ENCODE measurements at regions not wholly inside any gene's neighbourhood (a gene's known extent, or its start where the extent isn't known, plus 50 kb on each side); places are given as distances from the start of the nearest gene placed in this dataset.

DNA sequence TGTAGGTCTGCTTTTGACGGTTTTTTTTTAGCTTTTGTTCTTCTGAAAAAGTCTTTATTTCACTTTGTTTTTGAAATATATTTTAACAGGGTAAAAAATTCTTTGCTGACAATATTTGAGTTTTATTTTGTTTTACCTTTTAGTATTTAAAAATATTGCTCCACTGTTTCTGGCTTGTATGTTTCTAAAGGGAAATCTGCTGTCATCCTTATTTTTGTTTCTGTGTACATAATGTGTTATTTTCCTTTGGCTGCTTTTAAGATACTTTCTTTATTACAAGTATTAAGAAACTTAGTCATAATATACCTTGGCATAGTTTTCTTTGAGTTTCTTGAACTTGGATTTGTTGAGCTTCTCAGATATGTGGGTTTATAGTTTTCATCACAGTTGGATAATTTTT is 88.6 kb upstream of the SPACA1 start:
- no peaks in the 10 kb centered on the region for H3K9me3 ChIP-seq
- H3K4me3 ChIP-seq (ENCODE audit: low read depth in 1 of 2, low read length in 1 of 2) = no peak overlapping the region
- H3K36me3 ChIP-seq = no peaks in the 10 kb centered on the region
- TF ChIP-seq, protein P1, sequence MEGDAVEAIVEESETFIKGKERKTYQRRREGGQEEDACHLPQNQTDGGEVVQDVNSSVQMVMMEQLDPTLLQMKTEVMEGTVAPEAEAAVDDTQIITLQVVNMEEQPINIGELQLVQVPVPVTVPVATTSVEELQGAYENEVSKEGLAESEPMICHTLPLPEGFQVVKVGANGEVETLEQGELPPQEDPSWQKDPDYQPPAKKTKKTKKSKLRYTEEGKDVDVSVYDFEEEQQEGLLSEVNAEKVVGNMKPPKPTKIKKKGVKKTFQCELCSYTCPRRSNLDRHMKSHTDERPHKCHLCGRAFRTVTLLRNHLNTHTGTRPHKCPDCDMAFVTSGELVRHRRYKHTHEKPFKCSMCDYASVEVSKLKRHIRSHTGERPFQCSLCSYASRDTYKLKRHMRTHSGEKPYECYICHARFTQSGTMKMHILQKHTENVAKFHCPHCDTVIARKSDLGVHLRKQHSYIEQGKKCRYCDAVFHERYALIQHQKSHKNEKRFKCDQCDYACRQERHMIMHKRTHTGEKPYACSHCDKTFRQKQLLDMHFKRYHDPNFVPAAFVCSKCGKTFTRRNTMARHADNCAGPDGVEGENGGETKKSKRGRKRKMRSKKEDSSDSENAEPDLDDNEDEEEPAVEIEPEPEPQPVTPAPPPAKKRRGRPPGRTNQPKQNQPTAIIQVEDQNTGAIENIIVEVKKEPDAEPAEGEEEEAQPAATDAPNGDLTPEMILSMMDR (IDR thresholded peaks at IDR 0.05) = no peak
- no peak overlapping the region for H3K27ac ChIP-seq
- no peaks in the 10 kb centered on the region for H3K4me1 ChIP-seq (ENCODE audit: control insufficient read depth in 1 of 2, insufficient read depth in 1 of 2, low read depth in 1 of 2, low read length in 1 of 2)
- peaks cover 24% of the 10 kb centered on the region for H3K27me3 ChIP-seq

DNA sequence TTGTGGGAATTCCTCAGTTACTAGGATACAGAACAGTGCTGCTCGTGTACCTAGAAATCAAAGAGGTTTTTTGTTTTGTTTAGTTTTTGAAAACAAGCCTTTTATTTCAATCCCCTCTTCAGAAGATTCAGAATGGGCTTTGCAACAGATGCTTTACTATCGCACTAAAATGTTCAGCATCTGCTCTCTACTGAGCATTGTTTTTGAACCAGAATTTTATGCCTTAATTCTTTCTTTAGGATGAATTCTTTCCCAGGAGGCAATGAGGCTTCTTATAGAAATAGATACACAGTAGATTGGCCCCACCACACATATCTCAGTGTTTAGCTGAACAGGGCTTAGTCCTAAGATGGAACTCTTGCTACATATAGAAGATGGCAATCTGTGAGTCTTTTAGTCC is 95.9 kb upstream of the SPACA1 start:
- Histone ChIP-seq H3K9me3 (no peaks in the 10 kb centered on the region), H3K27ac (no peak overlapping the region), H3K4me1 (ENCODE audit: control insufficient read depth in 1 of 2, insufficient read depth in 1 of 2, low read depth in 1 of 2, low read length in 1 of 2) (no peaks in the 10 kb centered on the region), H3K36me3 (no peaks in the 10 kb centered on the region), H3K4me3 (ENCODE audit: low read depth in 1 of 2, low read length in 1 of 2) (no peak overlapping the region), H3K27me3 (peaks cover 27% of the 10 kb centered on the region)
- TF ChIP-seq, protein P1 (IDR thresholded peaks at IDR 0.05) = no peak

DNA sequence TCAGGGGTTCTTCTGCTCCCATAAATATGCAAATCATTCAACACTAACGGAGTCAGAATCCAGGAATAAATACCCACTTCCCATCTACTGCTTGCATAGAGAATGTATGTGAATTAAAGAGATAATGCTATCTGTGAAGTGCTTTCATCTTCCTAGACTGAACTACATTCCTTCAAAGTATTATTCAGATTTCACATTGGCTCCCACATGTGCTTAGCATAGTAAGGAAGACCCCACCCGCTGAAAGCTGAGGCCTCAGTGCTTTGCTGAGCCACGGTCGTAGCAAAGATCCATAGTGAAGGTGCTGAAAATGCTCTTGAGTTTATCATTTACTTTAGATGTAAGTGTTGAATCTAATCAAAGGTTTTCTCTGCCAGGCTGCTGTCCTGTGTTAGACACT is 97.0 kb upstream of the SPACA1 start:
- Histone ChIP-seq H3K36me3 (no peaks in the 10 kb centered on the region), H3K4me1 (ENCODE audit: control insufficient read depth in 1 of 2, insufficient read depth in 1 of 2, low read depth in 1 of 2, low read length in 1 of 2) (no peaks in the 10 kb centered on the region), H3K27me3 (peaks cover 30% of the 10 kb centered on the region), H3K4me3 (ENCODE audit: low read depth in 1 of 2, low read length in 1 of 2) (no peak overlapping the region), H3K27ac (no peak overlapping the region), H3K9me3 (no peaks in the 10 kb centered on the region)
- TF ChIP-seq, protein P1 (IDR thresholded peaks at IDR 0.05) = no peak

DNA sequence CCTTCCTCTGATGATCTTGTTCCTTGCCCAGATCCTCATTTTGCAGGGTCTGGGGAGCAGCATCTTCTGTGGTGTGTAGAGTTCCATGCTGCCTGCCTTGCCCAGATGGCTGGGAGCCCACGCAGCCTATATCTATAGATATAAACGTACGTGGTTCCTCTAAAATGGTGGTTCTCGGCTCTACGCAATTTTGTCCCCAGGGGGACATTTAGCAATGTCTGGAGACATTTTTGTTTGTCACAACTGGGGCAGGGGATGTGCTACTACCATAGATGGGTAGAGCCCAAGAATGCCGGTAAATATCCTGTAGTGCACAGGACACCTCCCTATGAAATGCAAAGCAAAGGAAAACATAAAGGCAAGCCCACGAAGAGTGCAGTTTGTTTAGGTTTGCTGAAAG is 98.4 kb upstream of the SPACA1 start:
- peaks cover 31% of the 10 kb centered on the region for H3K27me3 ChIP-seq
- no peak overlapping the region for H3K4me3 ChIP-seq (ENCODE audit: low read depth in 1 of 2, low read length in 1 of 2)
- H3K9me3 ChIP-seq = no peaks in the 10 kb centered on the region
- H3K27ac ChIP-seq = no peak overlapping the region
- no peaks in the 10 kb centered on the region for H3K36me3 ChIP-seq
- no peaks in the 10 kb centered on the region for H3K4me1 ChIP-seq (ENCODE audit: control insufficient read depth in 1 of 2, insufficient read depth in 1 of 2, low read depth in 1 of 2, low read length in 1 of 2)
- TF ChIP-seq, protein P1 (IDR thresholded peaks at IDR 0.05) = no peak

DNA sequence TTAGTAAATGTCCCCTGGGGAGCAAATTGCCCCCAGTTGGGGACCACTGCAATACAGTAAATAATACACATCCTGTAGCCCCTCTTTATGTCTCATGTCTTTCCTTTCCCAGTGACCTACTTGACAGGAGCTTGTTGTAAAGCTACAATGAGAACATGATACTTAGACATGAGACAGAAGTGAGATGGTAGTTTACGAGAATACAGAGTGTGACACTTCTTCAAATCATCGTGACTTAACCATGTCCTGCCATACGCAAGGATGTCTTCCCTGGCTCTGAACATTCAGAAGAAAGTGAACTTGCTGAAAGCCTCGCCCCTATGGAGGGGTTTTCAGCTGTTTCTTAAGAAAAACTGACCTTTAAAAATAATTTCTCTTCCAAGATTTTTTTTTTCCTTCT is 101.0 kb upstream of the SPACA1 start:
- TF ChIP-seq, protein P1 (IDR thresholded peaks at IDR 0.05) = no peak
- Histone ChIP-seq H3K27ac (no peak overlapping the region), H3K9me3 (no peaks in the 10 kb centered on the region), H3K36me3 (no peaks in the 10 kb centered on the region), H3K4me1 (ENCODE audit: control insufficient read depth in 1 of 2, insufficient read depth in 1 of 2, low read depth in 1 of 2, low read length in 1 of 2) (no peaks in the 10 kb centered on the region), H3K4me3 (ENCODE audit: low read depth in 1 of 2, low read length in 1 of 2) (no peak overlapping the region), H3K27me3 (peaks cover 54% of the 10 kb centered on the region)

DNA sequence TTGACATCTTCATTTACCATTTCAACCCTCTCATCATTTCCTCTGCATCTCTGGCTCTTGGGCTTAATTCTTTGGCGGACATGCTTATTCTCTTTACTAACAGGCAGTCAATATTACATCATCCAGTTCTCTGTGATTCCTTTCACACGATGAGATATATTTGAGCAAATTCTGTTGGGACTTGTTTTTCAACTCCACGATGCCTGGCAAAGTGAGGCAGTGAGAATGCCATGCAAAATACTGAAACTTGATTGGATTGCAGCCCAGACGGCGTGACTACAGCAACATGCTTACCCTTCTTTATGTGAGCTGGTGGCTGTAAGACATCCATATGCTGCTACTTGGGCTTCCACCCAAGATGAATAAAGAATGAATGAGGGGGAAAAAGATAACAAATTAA is 101.7 kb upstream of the SPACA1 start:
- TF ChIP-seq, protein P1 (IDR thresholded peaks at IDR 0.05) = no peak
- H3K4me1 ChIP-seq (ENCODE audit: control insufficient read depth in 1 of 2, insufficient read depth in 1 of 2, low read depth in 1 of 2, low read length in 1 of 2) = no peaks in the 10 kb centered on the region
- H3K9me3 ChIP-seq = no peaks in the 10 kb centered on the region
- peaks cover 61% of the 10 kb centered on the region for H3K27me3 ChIP-seq
- H3K27ac ChIP-seq = no peak overlapping the region
- H3K36me3 ChIP-seq = no peaks in the 10 kb centered on the region
- no peak overlapping the region for H3K4me3 ChIP-seq (ENCODE audit: low read depth in 1 of 2, low read length in 1 of 2)
